Choroid plexus epithelial cell (primary cell): ENCODE measurements at regions not wholly inside any gene's neighbourhood (a gene's known extent, or its start where the extent isn't known, plus 50 kb on each side); places are given as distances from the start of the nearest gene placed in this dataset.

ENCODE experiments used
- DNase-seq: peaks from one replicate; pipeline ENCODE4 v3.0.0-alpha.2; 2010; ENCODE audit warnings: low read depth
- H3K4me3 ChIP-seq: 2 replicates; pipeline ENCODE4 v1.5.1; 2011; ENCODE audit warnings: low read depth, mild to moderate bottlenecking, control low read depth, low read length, moderate library complexity
- TF ChIP-seq, protein P1 (sequence below): conservative IDR thresholded peaks from 2 replicates; pipeline ENCODE4 v1.5.1; 2011; ENCODE audit warnings: low read depth, mild to moderate bottlenecking, control low read depth, inconsistent platforms, low read length, moderate library complexity

DNA sequence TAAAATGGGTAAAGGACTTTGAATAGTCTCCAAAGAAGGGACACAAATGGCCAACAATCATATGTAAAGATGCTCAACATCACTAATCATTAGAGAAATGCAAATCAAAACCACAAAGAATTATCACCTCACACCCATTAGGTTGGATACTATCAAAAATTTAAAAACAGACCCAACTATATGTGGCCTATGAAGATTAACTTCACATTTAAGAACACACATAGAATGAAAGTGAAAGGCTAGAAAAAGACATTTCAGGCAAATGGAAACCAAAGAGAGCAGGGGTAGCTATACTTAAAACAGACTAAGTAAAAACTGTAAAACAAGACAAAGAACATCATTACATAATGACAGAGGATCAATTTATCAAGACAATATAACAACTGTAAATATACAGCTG is 53.5 kb upstream of the ASPRV1 start:
- no peak for DNase-seq
- H3K4me3 ChIP-seq, result no peak overlapping the region

DNA sequence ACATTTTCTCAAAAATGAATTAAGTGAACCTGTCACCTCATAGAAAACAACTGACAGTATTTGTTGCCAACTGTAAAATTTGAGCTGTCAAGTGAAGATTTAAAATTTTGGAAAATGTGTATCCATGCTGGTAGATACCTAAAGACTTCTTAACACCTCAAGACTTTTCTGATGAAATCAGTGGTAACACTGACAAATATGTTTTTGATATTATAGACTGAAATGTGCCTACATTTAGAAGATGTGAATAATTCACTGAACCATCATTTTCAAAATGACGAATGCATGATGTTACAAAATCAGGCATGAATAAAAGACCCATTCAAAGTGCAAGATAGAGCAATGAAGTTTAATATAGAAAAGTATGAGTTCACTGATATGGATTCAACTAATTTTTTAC is 51.5 kb upstream of the ASPRV1 start:
- DNase-seq, result no peak
- no peak overlapping the region for H3K4me3 ChIP-seq
- TF ChIP-seq, protein P1, sequence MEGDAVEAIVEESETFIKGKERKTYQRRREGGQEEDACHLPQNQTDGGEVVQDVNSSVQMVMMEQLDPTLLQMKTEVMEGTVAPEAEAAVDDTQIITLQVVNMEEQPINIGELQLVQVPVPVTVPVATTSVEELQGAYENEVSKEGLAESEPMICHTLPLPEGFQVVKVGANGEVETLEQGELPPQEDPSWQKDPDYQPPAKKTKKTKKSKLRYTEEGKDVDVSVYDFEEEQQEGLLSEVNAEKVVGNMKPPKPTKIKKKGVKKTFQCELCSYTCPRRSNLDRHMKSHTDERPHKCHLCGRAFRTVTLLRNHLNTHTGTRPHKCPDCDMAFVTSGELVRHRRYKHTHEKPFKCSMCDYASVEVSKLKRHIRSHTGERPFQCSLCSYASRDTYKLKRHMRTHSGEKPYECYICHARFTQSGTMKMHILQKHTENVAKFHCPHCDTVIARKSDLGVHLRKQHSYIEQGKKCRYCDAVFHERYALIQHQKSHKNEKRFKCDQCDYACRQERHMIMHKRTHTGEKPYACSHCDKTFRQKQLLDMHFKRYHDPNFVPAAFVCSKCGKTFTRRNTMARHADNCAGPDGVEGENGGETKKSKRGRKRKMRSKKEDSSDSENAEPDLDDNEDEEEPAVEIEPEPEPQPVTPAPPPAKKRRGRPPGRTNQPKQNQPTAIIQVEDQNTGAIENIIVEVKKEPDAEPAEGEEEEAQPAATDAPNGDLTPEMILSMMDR, result no peak

More for the DNA sequence above, 53.5 kb upstream of the ASPRV1 start:
- TF ChIP-seq, protein P1, result no peak

GRCh38 chr2:70011786-70012185 is 50.4 kb upstream of the ASPRV1 start:
- no peak for DNase-seq
- TF ChIP-seq, protein P1, result no peak
- H3K4me3 ChIP-seq, result no peak overlapping the region

GRCh38 chr2:70011335-70011734 is 49.9 kb upstream of the ASPRV1 start:
- no peak for DNase-seq
- TF ChIP-seq, protein P1, result no peak

More at GRCh38 chr2:70011335-70011734, 49.9 kb upstream of the ASPRV1 start:
- H3K4me3 ChIP-seq, result no peak overlapping the region
